Vagina (tissue), 2 donors: ENCODE measurements at regions not wholly inside any gene's neighbourhood (a gene's known extent, or its start where the extent isn't known, plus 50 kb on each side); places are given as distances from the start of the nearest gene placed in this dataset.

ENCODE experiments used
- POLR2A ChIP-seq, 2 donors: fragments of 450-650 bp; IDR thresholded peaks; one replicate each; pipeline ENCODE4 v1.6.1; 2017; ENCODE audit warnings: antibody characterized with exemption in 2 of 2, mild to moderate bottlenecking in 2 of 2, moderate library complexity in 2 of 2
- POLR2AphosphoS5 ChIP-seq, 2 donors: sonication (generic); formaldehyde crosslinking; IDR thresholded peaks; one replicate each; pipeline ENCODE4 v1.9.0; 2017; ENCODE audit warnings: antibody characterized with exemption in 2 of 2, mild to moderate bottlenecking in 2 of 2, low read depth in 1 of 2; ENCODE audit not compliant: insufficient read depth in 1 of 2

DNA sequence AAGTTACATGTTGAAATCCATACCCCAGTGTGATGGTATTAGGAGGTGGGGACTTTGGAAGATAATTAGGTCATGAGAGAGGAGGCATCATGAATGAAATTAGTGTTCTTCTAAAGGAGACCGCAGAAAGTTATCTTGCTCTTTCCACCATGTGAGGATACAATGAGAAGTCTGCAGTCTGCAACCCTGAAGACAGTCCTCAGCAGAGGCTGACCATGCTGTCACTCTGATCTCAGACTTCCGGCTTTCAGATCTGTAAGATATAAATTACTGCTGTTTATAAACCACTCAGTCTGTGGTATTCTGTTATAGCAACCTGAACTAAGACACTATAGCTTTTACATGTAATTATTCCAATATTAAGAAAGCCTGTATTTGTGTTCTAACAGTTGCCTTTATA lies 116.7 kb upstream of the CES5A start:
- no peak for TF ChIP-seq POLR2A (IDR thresholded peaks at IDR 0.05)
- TF ChIP-seq POLR2AphosphoS5 (IDR thresholded peaks at IDR 0.05; ENCODE audit: insufficient read depth in 1 of 2, low read depth in 1 of 2), result no peak
